Stimulated activated CD8-positive, alpha-beta memory T cell treated with anti-CD3 and anti-CD28 coated beads, Interleukin-12 subunit alpha, Interleukin-12 subunit beta, amount 100 ng/mL, for 1 hour (primary cell): ENCODE measurements at regions not wholly inside any gene's neighbourhood (a gene's known extent, or its start where the extent isn't known, plus 50 kb on each side); places are given as distances from the start of the nearest gene placed in this dataset.
"Not testable (repeated sequence)": the region's sequence is repeated elsewhere in the genome, so short reads cannot be mapped to it uniquely, and the experiment has no call there.

Experiments used
- DNase-seq: peaks from one replicate; pipeline ENCODE4 v3.0.0-alpha.2; 2020; ENCODE audit warnings: low read depth

GRCh38 chrX:1140236-1140681 is 72.2 kb downstream of the CRLF2 start:
- DNase-seq = no peak

DNA sequence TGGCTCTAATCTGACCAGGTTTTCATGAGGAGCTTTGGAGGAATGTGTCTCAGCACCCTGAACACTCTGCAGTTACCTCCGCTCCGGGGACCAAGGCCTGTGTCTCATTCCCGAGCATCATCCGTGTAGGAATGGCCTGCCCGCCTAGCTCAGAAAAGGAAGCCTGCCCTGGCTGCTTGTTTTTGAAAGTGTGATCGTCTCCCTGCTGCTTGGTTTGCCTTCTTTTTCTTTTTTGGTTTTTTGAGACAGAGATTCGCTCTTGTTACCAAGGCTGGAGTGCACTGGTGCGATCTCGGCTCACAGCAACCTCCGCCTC is 73.3 kb downstream of the CRLF2 start:
- DNase-seq = no peak

GRCh38 chrX:1138476-1139184 is 73.8 kb downstream of the CRLF2 start:
- DNase-seq = no peak

GRCh38 chrX:1137531-1137930 is 74.9 kb downstream of the CRLF2 start:
- no peak for DNase-seq

GRCh38 chrX:1136582-1136981 is 75.9 kb downstream of the CRLF2 start:
- not testable (repeated sequence) for DNase-seq

- DNase-seq = no peak
Observed at GRCh38 chrX:1134976-1135375, 77.5 kb downstream of the CRLF2 start.

DNA sequence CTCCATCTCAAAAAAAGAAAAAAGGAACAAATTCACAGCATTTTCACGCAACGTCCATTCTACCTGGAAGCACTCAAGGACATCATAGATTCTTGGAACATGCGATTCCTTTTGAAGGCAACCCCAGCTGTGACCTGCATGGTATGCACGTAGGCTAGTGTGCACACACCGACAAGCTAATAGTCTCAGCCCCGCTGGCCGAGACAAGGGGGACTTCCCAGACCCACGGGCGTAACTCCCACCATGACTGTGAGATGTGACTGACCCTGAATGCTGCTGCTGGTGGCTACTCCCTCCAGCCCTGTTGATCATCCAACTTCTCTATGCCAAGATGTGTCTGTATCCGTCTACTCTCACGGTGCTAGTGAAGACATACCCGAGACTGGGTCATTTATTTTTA is 78.3 kb downstream of the CRLF2 start:
- no peak for DNase-seq

GRCh38 chrX:1126738-1127137 is 85.7 kb downstream of the CRLF2 start:
- no peak for DNase-seq

GRCh38 chrX:1124531-1124930 is 87.9 kb downstream of the CRLF2 start:
- no peak for DNase-seq

GRCh38 chrX:1122851-1123250 is 89.6 kb downstream of the CRLF2 start:
- DNase-seq = not testable (repeated sequence)

DNA sequence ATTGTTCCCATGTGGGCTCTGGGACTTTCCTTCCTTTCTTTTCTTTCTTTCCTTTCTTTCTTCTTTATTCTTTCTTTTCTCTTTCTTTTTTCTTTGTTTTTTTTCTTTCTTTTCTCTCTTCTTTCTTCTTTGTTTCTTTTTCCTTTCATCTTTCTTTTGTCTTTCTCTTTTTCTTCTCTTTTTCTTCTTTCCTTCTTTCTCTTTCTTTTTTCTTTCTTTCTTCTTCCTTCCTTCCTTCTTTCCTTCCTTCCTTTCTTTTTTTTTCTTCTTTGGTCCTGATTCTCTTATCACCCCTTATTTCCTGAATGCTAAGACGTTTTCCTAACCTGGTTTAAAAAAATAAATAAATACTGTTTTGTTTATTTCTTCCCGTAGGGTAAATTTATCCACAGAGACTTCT is 93.2 kb downstream of the CRLF2 start:
- no peak for DNase-seq

DNA sequence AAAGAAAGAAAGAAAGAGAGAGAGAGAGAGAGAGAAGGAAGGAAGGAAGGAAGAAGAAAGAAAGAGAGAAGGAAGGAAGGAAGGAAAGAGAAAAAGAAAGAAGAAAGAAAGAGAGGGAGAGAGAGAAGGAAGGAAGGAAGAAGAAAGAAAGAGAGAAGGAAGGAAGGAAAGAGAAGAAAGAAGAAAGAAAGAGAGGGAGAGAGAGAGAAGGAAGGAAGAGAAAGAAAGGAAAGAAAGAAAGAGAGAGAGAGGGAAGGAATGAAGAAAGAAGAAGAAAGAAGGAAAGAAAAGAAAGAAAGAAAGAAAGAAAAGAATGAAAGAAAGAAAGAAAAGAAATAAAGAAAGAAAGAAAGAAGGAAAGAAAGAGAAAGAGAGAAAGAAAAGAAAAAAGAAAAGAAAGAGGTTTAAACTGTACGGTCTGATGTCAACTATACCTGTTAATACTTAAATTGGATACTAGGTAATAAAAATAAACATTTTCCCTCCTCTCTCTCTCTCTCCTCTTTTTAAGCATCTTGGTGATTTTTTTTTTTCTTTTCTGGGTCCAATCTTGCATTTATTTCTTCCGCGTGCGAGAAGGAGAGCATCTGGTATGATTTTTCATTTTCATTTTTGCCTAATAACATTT is 93.8 kb downstream of the CRLF2 start:
- DNase-seq = no peak

GRCh38 chrX:1115411-1115810 is 97.0 kb downstream of the CRLF2 start:
- not testable (repeated sequence) for DNase-seq

- DNase-seq = no peak
Observed at GRCh38 chrX:1112321-1112720, 100.1 kb downstream of the CRLF2 start.

DNA sequence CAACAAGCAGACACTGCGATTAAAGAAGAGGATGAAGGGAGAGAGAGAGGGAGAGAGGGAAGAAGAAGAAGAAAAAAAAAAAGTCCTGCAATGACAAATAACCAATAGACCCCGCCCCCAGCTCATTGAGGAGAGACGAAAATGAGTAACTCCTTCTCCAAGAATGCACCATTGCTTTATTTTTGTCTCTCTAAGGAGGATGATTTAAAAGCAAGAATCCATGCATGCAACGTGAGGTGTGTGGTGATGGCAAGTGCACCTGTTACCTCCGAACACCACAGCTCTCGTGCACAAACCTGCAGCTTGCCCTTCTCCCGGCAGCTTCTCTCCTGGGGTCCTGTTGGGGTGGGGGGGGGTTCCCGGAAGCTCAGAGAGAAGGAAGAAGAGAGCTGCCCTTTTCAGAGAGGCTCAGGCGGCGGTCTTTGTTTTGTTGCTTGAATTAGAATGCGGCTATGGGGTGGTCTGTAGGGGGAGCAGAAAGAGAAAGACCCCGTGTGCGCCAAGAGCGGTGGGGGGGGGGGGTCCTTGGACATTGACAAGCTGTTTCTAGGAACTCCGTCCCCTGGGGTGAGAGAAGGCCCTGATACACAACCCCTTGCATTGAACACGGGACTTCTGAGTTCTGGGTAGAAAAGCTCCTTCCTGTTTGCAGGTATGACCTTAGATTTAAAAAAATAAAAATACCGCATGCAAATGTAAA is 100.7 kb downstream of the CRLF2 start:
- DNase-seq = no peak

DNA sequence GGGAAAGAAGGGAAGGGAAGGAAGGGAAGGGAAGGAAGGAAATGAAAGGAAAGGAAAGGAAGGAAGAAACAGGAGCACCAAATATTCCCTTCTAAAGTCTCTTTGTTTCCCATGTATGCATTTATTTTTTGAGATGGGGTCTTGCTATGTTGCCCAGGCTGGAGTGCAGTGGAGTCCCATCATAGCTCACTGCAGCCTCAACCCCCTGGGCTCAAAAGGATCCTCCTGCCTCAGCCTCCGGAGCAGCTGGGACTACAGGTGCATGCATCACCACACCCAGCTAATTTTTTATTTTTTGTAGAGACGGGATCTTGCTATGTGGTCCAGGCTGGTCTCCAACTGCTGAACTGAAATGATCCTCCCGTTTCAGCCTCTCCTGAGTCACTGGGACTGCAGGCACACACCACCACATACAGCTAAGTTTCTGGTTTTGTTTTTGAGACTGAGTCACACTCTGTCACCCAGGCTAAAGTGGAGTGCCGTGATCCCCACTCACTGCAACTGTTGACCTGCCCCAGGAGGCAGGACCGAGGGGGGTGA is 102.8 kb downstream of the CRLF2 start:
- DNase-seq = no peak

DNA sequence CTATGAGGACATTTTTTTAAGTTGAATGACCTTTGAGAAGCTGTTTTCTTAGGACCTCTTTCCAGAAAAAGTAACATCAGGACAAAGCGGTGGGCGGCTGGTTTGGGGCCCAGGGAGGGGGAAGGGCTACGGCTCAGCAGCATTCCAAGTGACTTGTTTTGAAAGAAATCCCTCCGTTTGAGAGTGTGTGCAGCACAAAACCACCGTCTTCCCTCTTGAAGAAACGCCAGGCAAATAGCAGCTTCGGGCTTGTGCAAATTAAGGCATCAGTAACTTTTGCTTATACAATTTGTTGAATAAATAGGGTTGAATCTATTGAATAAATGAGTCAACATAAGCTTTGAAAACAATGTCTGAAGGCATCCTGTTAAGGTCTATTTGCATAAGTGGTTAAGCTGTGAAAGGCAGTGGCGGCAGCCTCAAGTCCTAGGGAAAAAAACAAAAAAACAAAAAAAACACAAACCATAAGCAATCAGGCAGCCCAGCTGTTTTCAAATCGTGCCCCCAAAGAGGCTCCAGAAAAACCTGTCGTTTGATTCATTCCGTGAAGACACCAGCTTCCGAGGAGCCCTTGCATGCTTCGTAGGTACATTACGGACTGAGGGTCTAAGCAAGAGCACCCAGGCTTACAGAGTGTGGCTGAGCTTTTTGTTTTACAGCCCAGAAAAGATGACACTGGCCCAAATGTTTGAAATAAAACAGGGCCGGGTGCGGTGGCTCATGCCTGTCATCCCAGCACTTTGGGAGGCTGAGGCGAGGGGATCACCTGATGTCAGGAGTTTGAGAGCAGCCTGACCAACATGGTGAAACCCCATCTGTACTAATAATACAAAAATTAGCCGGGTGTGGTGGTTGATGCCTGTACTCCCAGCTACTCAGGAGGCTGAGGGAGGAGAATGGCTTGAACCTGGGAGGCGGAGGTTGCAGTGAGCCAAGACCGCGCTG is 103.7 kb downstream of the CRLF2 start:
- no peak for DNase-seq

- no peak for DNase-seq
Observed at GRCh38 chrX:1106478-1107210, 105.8 kb downstream of the CRLF2 start.

DNA sequence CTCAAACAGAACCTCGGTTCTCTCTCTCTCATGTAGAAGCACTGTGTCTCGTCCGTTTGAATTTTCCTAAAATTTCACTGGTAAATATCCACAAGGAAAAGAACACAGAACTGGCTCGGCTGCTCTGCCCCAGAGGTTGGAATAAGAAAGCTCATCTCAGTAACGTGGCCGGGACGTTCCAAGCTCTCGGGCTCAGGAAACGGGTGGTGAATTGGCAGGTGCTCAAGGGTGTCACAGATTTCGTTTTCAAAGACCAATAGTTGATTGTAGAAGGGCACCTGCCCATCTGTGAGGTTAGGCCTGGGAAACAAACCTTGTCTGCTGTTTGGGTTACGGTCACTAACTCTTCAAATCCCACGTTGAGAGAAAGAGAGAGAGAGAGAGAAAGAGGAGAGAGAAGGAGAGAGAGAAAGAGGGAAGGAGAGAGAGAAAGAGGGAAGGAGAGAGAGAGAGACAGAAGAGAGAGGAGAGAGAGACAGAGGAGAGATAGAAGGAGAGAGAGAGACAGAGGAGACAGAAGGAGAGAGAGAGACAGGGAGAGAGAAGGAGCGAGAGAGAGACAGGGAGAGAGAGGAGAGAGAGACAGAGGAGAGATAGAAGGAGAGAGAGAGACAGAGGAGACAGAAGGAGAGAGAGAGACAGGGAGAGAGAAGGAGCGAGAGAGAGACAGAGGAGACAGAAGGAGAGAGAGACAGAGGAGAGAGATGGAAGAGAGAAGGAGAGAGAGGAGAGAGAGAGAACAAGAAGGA is 106.6 kb downstream of the CRLF2 start:
- no peak for DNase-seq

GRCh38 chrX:1105031-1105430 is 107.4 kb downstream of the CRLF2 start:
- DNase-seq = not testable (repeated sequence)

GRCh38 chrX:1103360-1103759 is 109.1 kb downstream of the CRLF2 start:
- no peak for DNase-seq
